ENCODE measurements at regions not wholly inside any gene's neighbourhood (a gene's known extent, or its start where the extent isn't known, plus 50 kb on each side); places are given as distances from the start of the nearest gene placed in this dataset.
"Not testable (repeated sequence)": the region's sequence is repeated elsewhere in the genome, so short reads cannot be mapped to it uniquely, and the experiment has no call there.

GRCh38 chr3:106067711-106068110 is 198.9 kb upstream of the CBLB start:
- Histone ChIP-seq H3K27ac (peak overlapping the region in 3 of 21 experiments; percentile 10 to 61 (median 11)), H3K4me3 (no peak overlapping the region)

GRCh38 chr3:106068381-106068780 is 199.6 kb upstream of the CBLB start:
- peak overlapping the region in 6 of 21 experiments; percentile 0 to 61 (median 40) for H3K27ac ChIP-seq
- no peak overlapping the region for H3K4me3 ChIP-seq

- peak overlapping the region in 6 of 21 experiments; percentile 0 to 61 (median 21) for H3K27ac ChIP-seq
- no peak overlapping the region for H3K4me3 ChIP-seq
Measured at GRCh38 chr3:106068795-106069194, 200.0 kb upstream of the CBLB start.

DNA sequence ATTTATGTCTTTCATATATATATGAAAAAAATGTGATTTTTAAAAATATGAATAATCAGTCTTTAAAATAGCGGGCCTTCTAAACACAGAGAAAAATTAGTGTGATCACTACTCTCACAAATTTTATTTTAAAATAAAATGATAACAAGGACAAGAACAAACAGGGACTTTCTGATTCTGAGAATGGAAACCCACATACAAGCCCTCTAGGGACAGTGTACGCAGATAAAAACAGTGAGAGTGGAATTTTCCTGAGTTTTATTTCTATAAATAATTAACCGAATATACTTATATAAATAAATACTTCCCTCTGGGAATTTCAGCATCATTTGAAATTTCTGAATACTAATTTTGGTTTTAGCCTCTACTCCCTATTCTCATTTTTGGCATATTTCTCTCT is 201.4 kb upstream of the CBLB start:
- peak overlapping the region in 1 of 21 experiments; percentile 35 for H3K27ac ChIP-seq
- H3K4me3 ChIP-seq: no peak overlapping the region

- Histone ChIP-seq H3K27ac (no peak overlapping the region), H3K4me3 (no peak overlapping the region)
Measured at GRCh38 chr3:106071306-106071705, 202.5 kb upstream of the CBLB start.

GRCh38 chr3:106072596-106072995 is 203.8 kb upstream of the CBLB start:
- not testable (repeated sequence) for H3K4me3 ChIP-seq, H3K27ac ChIP-seq

DNA sequence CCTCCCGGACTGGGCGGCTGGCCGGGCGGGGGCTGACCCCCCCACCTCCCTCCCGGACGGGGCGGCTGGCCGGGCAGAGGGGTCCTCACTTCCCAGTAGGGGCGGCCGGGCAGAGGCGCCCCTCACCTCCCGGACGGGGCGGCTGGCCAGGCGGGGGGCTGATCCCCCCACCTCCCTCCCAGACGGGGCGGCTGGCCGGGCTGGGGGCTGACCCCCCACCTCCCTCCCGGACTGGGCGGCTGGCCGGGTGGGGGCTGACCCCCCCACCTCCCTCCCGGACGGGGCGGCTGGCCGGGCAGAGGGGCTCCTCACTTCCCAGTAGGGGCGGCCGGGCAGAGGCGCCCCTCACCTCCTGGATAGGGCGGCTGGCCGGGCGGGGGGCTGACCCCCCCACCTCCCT is 205.0 kb upstream of the CBLB start:
- H3K4me3 ChIP-seq, H3K27ac ChIP-seq: not testable (repeated sequence)

DNA sequence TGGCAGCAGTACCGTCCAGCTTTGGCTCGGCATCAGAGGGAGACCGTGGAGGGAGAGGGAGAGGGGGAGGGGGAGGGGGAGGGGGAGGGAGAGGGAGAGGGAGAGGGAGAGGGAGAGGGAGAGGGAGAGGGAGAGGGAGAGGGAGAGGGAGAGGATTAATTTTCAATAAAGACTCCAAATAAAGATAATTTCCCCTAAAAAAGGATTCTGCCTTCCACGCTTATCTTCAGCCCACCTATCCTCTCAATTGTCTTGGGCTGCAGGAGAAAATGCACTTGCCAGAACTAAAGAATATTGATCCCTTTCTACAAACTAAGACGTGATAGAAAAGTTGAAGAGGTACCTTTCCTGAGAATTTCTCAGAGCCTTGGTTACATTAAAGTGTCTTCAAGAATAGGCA is 206.9 kb upstream of the CBLB start:
- not testable (repeated sequence) for H3K27ac ChIP-seq, H3K4me3 ChIP-seq

- Histone ChIP-seq H3K27ac (no peak overlapping the region), H3K4me3 (no peak overlapping the region)
Measured at GRCh38 chr3:106078635-106079034, 209.8 kb upstream of the CBLB start.

DNA sequence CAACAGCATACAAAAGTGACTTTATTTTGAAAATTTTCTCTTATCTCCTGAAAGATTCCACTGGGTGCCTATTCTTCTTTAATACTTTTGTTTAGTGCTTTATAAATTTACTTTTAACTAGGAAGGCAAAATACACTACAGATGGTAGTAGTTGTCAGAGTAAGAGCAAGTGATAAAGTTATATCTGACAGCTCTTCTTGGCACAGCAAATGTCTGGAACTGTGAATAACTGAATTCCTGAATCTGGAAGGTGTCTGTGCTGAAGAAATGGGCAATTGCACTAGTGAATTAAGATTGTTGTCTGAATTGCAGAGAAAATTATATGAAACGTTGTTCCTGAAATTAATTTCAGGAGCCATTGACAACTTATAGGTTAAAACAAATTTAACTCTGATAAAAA is 213.8 kb upstream of the CBLB start:
- H3K4me3 ChIP-seq: no peak overlapping the region
- H3K27ac ChIP-seq: no peak overlapping the region

DNA sequence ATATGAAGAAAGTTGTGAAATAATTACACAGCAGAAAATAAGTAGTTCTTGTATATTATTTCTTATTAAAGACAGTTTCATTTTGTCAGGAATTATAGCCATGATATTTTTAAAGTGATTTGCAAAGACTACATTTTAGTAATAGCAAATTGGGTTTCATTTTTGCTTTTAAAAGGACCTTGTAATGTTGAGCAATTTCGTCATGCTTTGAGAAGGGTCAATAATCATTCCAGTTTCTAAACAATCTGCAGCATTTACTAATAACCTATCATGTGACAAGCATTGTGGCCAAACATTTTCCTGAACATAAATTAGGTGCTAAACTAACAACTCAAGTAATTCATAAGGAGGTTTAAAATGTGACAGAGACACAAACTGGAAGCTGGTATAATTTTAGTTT is 214.4 kb upstream of the CBLB start:
- no peak overlapping the region for H3K27ac ChIP-seq
- no peak overlapping the region for H3K4me3 ChIP-seq

DNA sequence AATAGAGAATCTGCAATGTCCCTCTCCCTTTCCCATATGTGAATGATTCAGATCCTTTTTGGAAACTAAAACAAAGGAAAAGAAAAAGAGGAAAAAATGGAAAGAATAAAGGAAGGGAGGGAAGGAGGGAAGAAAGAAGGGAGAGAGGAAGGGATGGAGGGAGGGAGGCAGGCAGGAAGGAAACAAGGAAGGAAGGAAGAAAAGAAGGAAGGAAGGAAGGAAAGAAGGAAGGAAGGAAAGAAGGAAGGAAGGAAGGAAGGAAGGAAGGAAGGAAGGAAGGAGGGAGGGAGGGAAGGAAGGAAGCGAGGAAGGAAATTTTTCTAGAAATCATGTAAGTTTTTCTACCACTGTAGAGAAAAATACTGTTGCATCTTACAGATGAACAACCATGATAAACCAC is 215.0 kb upstream of the CBLB start:
- Histone ChIP-seq H3K4me3 (no peak overlapping the region), H3K27ac (no peak overlapping the region)

DNA sequence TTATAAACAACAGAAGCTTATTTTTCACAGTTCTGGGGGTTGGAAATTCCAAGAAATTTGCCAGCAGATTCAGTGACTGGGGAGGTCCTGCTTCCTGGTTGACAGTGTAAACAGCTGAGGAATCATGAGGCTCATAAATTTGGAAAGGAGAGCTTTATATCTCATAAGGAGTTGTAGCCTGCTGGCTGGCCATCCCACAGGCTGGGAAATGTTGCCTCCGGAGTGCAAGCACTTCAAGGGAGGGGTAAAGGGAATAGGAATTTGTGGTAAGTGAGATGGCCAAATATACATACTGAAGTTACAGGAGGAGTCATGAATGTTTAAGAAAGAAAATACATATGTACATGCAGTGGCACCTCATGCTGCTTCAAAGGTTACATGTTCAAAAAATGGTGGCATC is 217.2 kb upstream of the CBLB start:
- H3K27ac ChIP-seq: no peak overlapping the region
- no peak overlapping the region for H3K4me3 ChIP-seq

DNA sequence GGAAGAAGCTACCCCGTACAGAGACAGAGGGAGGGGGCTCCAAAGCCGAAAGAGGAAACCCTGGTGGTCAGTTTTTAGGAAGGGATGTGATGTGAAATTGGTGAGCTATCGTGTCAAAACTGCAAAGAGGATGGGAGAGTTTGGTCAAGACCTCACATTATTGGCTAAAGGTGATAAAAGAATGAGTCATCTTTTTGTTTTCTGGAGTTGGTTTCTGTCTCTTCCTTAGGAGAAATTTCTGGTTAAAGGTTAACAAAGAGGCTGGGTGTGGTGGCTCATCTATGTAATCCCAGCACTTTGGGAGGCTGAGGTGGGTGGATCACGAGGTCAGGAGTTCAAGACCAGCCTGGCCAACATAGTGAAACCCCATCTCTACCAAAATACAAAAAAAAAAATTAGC is 217.8 kb upstream of the CBLB start:
- Histone ChIP-seq H3K4me3 (no peak overlapping the region), H3K27ac (no peak overlapping the region)

DNA sequence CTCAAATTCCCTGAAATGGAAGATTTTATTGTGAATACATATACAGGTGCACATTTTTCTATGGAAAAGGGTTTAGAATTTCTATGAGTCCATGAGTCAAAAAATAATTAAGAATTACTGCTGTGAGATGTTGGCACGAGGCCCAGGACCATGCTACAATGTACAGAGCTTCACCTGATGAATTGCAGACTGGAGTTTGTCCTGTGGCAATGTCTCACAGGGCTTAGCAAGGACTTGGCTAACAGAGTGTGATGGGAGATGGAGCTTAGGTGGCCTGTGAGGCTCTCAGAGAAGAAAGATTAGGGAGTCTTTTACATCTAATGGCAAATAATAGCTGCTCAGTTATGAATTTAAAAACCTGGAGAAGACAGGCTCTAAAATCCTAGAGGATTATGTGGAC is 219.5 kb upstream of the CBLB start:
- H3K4me3 ChIP-seq: no peak overlapping the region
- H3K27ac ChIP-seq: no peak overlapping the region

DNA sequence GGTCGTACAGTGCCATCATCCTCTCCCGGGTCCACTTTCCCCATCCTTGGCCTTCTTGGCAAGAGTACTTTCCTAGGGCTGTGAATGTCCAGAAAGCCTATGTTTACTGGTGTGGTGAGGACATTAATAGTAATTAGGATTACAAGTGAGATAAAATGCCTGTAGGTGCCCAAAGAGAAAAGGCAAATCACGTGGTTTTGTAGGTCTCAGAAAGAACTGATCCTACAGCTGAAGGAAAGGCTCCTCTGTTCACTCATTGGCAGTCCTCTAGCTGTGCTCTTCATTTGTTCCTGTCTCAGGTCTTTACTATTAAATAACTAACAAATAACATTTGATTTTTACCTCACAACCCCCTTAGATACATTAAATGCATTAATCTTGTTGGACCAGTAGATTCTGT is 220.1 kb upstream of the CBLB start:
- no peak overlapping the region for H3K4me3 ChIP-seq
- no peak overlapping the region for H3K27ac ChIP-seq

DNA sequence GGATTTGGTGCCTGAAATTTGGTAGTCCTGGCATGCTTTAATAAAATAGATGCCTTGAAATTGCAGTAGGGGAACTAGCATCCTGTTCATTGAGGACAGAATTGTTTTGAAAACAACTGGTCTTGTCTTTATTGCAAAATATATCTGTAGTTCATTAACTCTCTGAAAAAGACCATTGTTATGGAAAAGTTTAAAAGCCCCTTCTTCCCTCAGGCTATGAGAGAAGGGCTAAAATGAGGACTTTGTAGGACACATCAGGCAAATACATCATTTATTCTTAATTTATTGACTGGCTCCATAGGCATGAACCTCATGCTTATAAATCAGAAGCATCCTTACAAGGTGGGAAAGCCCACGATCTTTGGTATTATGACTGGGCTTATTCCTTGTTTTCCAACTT is 221.0 kb upstream of the CBLB start:
- Histone ChIP-seq H3K27ac (no peak overlapping the region), H3K4me3 (no peak overlapping the region)

DNA sequence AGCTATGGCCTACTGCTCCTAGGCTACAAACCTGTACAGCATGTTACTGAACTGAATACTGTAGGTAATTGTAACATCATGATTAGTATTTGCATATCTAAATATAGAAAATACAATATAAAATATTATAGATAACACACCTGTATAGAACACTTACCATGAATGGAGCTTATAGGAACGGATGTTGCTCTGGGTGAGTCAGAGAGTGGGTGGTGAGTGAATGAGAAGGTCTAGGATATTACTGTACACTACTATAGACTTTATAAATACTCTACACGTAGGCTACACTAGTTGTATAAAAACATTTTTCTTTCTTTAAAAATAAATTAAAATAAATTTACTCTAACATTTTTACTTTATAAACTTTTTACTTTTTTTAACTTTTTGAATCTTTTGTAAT is 224.0 kb upstream of the CBLB start:
- Histone ChIP-seq H3K4me3 (no peak overlapping the region), H3K27ac (no peak overlapping the region)

- no peak overlapping the region for H3K4me3 ChIP-seq
- H3K27ac ChIP-seq: no peak overlapping the region
Measured at GRCh38 chr3:106093616-106094015, 224.8 kb upstream of the CBLB start.

GRCh38 chr3:106097817-106098435 is 229.1 kb upstream of the CBLB start:
- Histone ChIP-seq H3K4me3 (no peak overlapping the region), H3K27ac (no peak overlapping the region)

DNA sequence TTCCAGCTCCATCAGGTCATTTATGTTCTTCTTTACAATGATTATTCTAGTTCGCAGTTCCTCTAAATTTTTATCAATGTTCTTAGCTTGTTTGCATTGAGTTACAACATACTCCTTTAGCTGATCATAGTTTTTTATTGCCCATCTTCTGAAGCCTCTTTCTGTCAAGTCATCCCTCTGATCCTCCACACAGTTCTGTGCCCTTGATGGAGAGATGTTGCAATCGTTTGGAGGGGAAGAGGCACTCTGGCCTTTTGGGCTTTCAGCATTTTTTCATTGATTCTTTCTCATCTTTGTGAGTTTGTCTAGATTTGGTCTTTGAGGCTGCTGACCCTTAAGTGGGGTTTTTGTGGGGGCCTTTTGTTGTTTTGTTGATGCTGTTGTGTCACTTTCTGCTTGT is 234.6 kb upstream of the CBLB start:
- H3K27ac ChIP-seq: no peak overlapping the region
- no peak overlapping the region for H3K4me3 ChIP-seq

GRCh38 chr3:106104078-106104477 is 235.3 kb upstream of the CBLB start:
- H3K27ac ChIP-seq: no peak overlapping the region
- no peak overlapping the region for H3K4me3 ChIP-seq
